WTC11 (cell line): ENCODE measurements at regions not wholly inside any gene's neighbourhood (a gene's known extent, or its start where the extent isn't known, plus 50 kb on each side); places are given as distances from the start of the nearest gene placed in this dataset.

Experiments used
- ATAC-seq: fragments of 200-7000 bp; cut with Tn5 transposase; 2 replicates; pipeline ENCODE4 v1.10.0; 2021; ENCODE audit warnings: mild to moderate bottlenecking, moderate library complexity
- CTCF ChIA-PET: fragments of 300-600 bp; sonication (Branson Sonifier 250); formaldehyde crosslinking; loops from one replicate; lab custom pipeline; 2021; ENCODE audit warnings: antibody characterized with exemption; lab: Charles Lee
- POLR2A ChIA-PET: fragments of 350-600 bp; sonication (Branson Sonifier 250); formaldehyde crosslinking; loops from one replicate; lab custom pipeline; 2021; ENCODE audit warnings: antibody characterized with exemption; lab: Charles Lee
- DNase-seq: peaks from one replicate; pipeline ENCODE4 v3.0.0; 2021; ENCODE audit warnings: low spot score
- H3K27ac Mint-ChIP-seq: 2 replicates; pipeline ENCODE4 v1.8.0; 2021; ENCODE audit warnings: mixed read lengths
- H3K27me3 Mint-ChIP-seq: 2 replicates; pipeline ENCODE4 v1.8.0; 2021; ENCODE audit warnings: low read depth, mild to moderate bottlenecking, moderate library complexity, mixed read lengths
- H3K36me3 Mint-ChIP-seq: 2 replicates; pipeline ENCODE4 v1.8.0; 2021; ENCODE audit warnings: mixed read lengths
- H3K4me1 Mint-ChIP-seq: 2 replicates; pipeline ENCODE4 v1.8.0; 2022; ENCODE audit warnings: mixed read lengths
- H3K4me3 Mint-ChIP-seq: 2 replicates; pipeline ENCODE4 v1.8.0; 2021; ENCODE audit warnings: mild to moderate bottlenecking, moderate library complexity, mixed read lengths
- H3K9me3 Mint-ChIP-seq: 2 replicates; pipeline ENCODE4 v1.8.0; 2021; ENCODE audit warnings: mixed read lengths
- ATF1 ChIP-seq: sonication (generic); formaldehyde crosslinking; IDR thresholded peaks from 2 replicates; pipeline ENCODE4 v1.8.1; 2023; ENCODE audit warnings: mild to moderate bottlenecking, moderate library complexity, missing genetic modification reagents
- ATF2 ChIP-seq: sonication (generic); formaldehyde crosslinking; IDR thresholded peaks from 2 replicates; pipeline ENCODE4 v1.8.1; 2022; ENCODE audit warnings: low read depth, missing genetic modification reagents, borderline replicate concordance
- ATF6 ChIP-seq: sonication (generic); formaldehyde crosslinking; IDR thresholded peaks from 2 replicates; pipeline ENCODE4 v1.8.1; 2023; ENCODE audit warnings: mild to moderate bottlenecking, missing genetic modification reagents
- CREM ChIP-seq: sonication (generic); formaldehyde crosslinking; IDR thresholded peaks from 2 replicates; pipeline ENCODE4 v1.8.1; 2022; ENCODE audit warnings: mild to moderate bottlenecking, missing genetic modification reagents, moderate library complexity
- FOXK1 ChIP-seq: sonication (generic); formaldehyde crosslinking; IDR thresholded peaks from 2 replicates; pipeline ENCODE4 v1.8.0; 2022; ENCODE audit warnings: mild to moderate bottlenecking, moderate library complexity, missing genetic modification reagents
- JAZF1 ChIP-seq: fragments of 250-450 bp; sonication (Bioruptor Pico); IDR thresholded peaks from 2 replicates; pipeline ENCODE4 v1.9.0; 2021; ENCODE audit warnings: moderate library complexity, mild to moderate bottlenecking, inconsistent platforms
- MYBL2 ChIP-seq: sonication (generic); formaldehyde crosslinking; IDR thresholded peaks from 2 replicates; pipeline ENCODE4 v1.8.1; 2023; ENCODE audit warnings: mild to moderate bottlenecking, moderate library complexity, missing genetic modification reagents
- NFATC4 ChIP-seq: fragments of 250-450 bp; sonication (Bioruptor Pico); IDR thresholded peaks from 2 replicates; pipeline ENCODE4 v1.9.0; 2021; ENCODE audit warnings: mild to moderate bottlenecking
- NR1H2 ChIP-seq: sonication (generic); formaldehyde crosslinking; IDR thresholded peaks from 2 replicates; pipeline ENCODE4 v1.9.0; 2021; ENCODE audit warnings: mild to moderate bottlenecking, moderate library complexity, missing genetic modification reagents
- NR2C2 ChIP-seq: sonication (generic); formaldehyde crosslinking; IDR thresholded peaks from 2 replicates; pipeline ENCODE4 v1.8.0; 2022; ENCODE audit warnings: mild to moderate bottlenecking, missing genetic modification reagents
- OVOL2 ChIP-seq: fragments of 250-450 bp; sonication (Bioruptor Pico); IDR thresholded peaks from 2 replicates; pipeline ENCODE4 v1.9.0; 2021; ENCODE audit warnings: mild to moderate bottlenecking, borderline replicate concordance
- RORB ChIP-seq: fragments of 250-450 bp; sonication (Bioruptor Pico); IDR thresholded peaks from 2 replicates; pipeline ENCODE4 v1.9.0; 2021; ENCODE audit warnings: mild to moderate bottlenecking
- SMAD3 ChIP-seq: sonication (generic); formaldehyde crosslinking; IDR thresholded peaks from 2 replicates; pipeline ENCODE4 v1.8.0; 2022; ENCODE audit warnings: missing genetic modification reagents, mild to moderate bottlenecking, borderline replicate concordance
- TEAD4 ChIP-seq: sonication (generic); formaldehyde crosslinking; IDR thresholded peaks from 2 replicates; pipeline ENCODE4 v1.8.0; 2022; ENCODE audit warnings: mild to moderate bottlenecking, missing genetic modification reagents
- ZBTB21 ChIP-seq: sonication (generic); formaldehyde crosslinking; IDR thresholded peaks from 2 replicates; pipeline ENCODE4 v1.8.1; 2023; ENCODE audit warnings: mild to moderate bottlenecking, missing genetic modification reagents, borderline replicate concordance
- ZNF121 ChIP-seq: sonication (generic); formaldehyde crosslinking; IDR thresholded peaks from 2 replicates; pipeline ENCODE4 v1.8.0; 2023; ENCODE audit warnings: missing genetic modification reagents
- ZNF219 ChIP-seq: sonication (generic); formaldehyde crosslinking; IDR thresholded peaks from 2 replicates; pipeline ENCODE4 v1.8.0; 2023; ENCODE audit warnings: missing genetic modification reagents, mild to moderate bottlenecking, borderline replicate concordance
- ZNF281 ChIP-seq: sonication (generic); formaldehyde crosslinking; IDR thresholded peaks from 2 replicates; pipeline ENCODE4 v1.8.0; 2023; ENCODE audit warnings: mild to moderate bottlenecking, missing genetic modification reagents
- ZNF396 ChIP-seq: fragments of 250-450 bp; sonication (Bioruptor Pico); IDR thresholded peaks from 2 replicates; pipeline ENCODE4 v1.8.0; 2021; ENCODE audit warnings: mild to moderate bottlenecking, moderate library complexity, borderline replicate concordance
- ZNF423 ChIP-seq: fragments of 250-450 bp; sonication (Bioruptor Pico); IDR thresholded peaks from 2 replicates; pipeline ENCODE4 v2.1.2; 2022; ENCODE audit warnings: mild to moderate bottlenecking, moderate library complexity
- ZSCAN18 ChIP-seq: fragments of 250-450 bp; sonication (Bioruptor Pico); IDR thresholded peaks from 2 replicates; pipeline ENCODE4 v2.1.2; 2022; ENCODE audit warnings: mild to moderate bottlenecking, moderate library complexity
- TF ChIP-seq, protein P1 (sequence below): fragments of 250-450 bp; sonication (Bioruptor Pico); IDR thresholded peaks from 2 replicates; pipeline ENCODE4 v1.9.0; 2021; ENCODE audit warnings: mild to moderate bottlenecking, borderline replicate concordance
- TF ChIP-seq, protein P2 (sequence below): sonication (generic); formaldehyde crosslinking; IDR thresholded peaks from 2 replicates; pipeline ENCODE4 v1.8.1; 2023; ENCODE audit warnings: mild to moderate bottlenecking, missing genetic modification reagents, moderate library complexity

- TF ChIP-seq, protein P1, sequence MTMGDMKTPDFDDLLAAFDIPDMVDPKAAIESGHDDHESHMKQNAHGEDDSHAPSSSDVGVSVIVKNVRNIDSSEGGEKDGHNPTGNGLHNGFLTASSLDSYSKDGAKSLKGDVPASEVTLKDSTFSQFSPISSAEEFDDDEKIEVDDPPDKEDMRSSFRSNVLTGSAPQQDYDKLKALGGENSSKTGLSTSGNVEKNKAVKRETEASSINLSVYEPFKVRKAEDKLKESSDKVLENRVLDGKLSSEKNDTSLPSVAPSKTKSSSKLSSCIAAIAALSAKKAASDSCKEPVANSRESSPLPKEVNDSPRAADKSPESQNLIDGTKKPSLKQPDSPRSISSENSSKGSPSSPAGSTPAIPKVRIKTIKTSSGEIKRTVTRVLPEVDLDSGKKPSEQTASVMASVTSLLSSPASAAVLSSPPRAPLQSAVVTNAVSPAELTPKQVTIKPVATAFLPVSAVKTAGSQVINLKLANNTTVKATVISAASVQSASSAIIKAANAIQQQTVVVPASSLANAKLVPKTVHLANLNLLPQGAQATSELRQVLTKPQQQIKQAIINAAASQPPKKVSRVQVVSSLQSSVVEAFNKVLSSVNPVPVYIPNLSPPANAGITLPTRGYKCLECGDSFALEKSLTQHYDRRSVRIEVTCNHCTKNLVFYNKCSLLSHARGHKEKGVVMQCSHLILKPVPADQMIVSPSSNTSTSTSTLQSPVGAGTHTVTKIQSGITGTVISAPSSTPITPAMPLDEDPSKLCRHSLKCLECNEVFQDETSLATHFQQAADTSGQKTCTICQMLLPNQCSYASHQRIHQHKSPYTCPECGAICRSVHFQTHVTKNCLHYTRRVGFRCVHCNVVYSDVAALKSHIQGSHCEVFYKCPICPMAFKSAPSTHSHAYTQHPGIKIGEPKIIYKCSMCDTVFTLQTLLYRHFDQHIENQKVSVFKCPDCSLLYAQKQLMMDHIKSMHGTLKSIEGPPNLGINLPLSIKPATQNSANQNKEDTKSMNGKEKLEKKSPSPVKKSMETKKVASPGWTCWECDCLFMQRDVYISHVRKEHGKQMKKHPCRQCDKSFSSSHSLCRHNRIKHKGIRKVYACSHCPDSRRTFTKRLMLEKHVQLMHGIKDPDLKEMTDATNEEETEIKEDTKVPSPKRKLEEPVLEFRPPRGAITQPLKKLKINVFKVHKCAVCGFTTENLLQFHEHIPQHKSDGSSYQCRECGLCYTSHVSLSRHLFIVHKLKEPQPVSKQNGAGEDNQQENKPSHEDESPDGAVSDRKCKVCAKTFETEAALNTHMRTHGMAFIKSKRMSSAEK (CRISPR knock-in tag), result no peak
- TF ChIP-seq ZSCAN18 (CRISPR knock-in tag) (no peak), ZNF219 (CRISPR knock-in tag) (no peak), MYBL2 (CRISPR knock-in tag) (no peak), JAZF1 (CRISPR knock-in tag) (no peak), ATF6 (CRISPR knock-in tag) (no peak), ZNF396 (no peak), ATF1 (CRISPR knock-in tag) (no peak), ZNF423 (CRISPR knock-in tag) (no peak)
Measured at GRCh38 chr18:28705482-28705881, 528.6 kb upstream of the CDH2 start (continued).

- peak; percentile 38 for ATAC-seq
- H3K36me3 Mint-ChIP-seq, result peaks cover 3% of the 10 kb centered on the region
- POLR2A ChIA-PET, result no interaction called here
- H3K27ac Mint-ChIP-seq, result peak overlapping the region; percentile 43
- peaks cover 5% of the 10 kb centered on the region for H3K9me3 Mint-ChIP-seq
- no peak for DNase-seq
- TF ChIP-seq, protein P2, sequence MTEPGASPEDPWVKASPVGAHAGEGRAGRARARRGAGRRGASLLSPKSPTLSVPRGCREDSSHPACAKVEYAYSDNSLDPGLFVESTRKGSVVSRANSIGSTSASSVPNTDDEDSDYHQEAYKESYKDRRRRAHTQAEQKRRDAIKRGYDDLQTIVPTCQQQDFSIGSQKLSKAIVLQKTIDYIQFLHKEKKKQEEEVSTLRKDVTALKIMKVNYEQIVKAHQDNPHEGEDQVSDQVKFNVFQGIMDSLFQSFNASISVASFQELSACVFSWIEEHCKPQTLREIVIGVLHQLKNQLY, result no peak
- TF ChIP-seq ZNF281 (CRISPR knock-in tag) (no peak), ATF2 (CRISPR knock-in tag) (no peak), ZBTB21 (no peak), NR2C2 (CRISPR knock-in tag) (no peak), OVOL2 (CRISPR knock-in tag) (no peak), NFATC4 (CRISPR knock-in tag) (no peak), CREM (CRISPR knock-in tag) (no peak), ZNF121 (CRISPR knock-in tag) (no peak), TEAD4 (CRISPR knock-in tag) (no peak), NR1H2 (CRISPR knock-in tag) (no peak), SMAD3 (CRISPR knock-in tag) (no peak), RORB (CRISPR knock-in tag) (no peak), FOXK1 (CRISPR knock-in tag) (no peak)
- peaks cover 41% of the 10 kb centered on the region for H3K4me1 Mint-ChIP-seq
- H3K4me3 Mint-ChIP-seq, result no peak overlapping the region
- CTCF ChIA-PET, result no interaction called here
- H3K27me3 Mint-ChIP-seq, result no peaks in the 10 kb centered on the region
Measured at GRCh38 chr18:28692337-28692736, 515.4 kb upstream of the CDH2 start.
